GM12878 (cell line): ENCODE measurements at regions not wholly inside any gene's neighbourhood (a gene's known extent, or its start where the extent isn't known, plus 50 kb on each side); places are given as distances from the start of the nearest gene placed in this dataset.
A peak's percentile ranks its signal among the peaks of the same experiment; 100 is the strongest.

ENCODE experiments used
- ATAC-seq: fragments of 200-7000 bp; cut with Tn5 transposase; 3 replicates; pipeline ENCODE4 v1.9.1; 2020; ENCODE audit warnings: mild to moderate bottlenecking, moderate library complexity
- BruUV-seq: library from RNA; stranded (reverse); fragments of 400-500 nt; replicated peaks from 2 replicates; lab custom pipeline; 2021; lab: Mats Ljungman, UMichigan
- CTCF ChIA-PET: fragments of 300-600 bp; sonication (Branson Sonifier 250); formaldehyde crosslinking; extraction: SDS; loops from one replicate; lab custom pipeline; 2021; ENCODE audit warnings: inconsistent platforms; lab: Yijun Ruan, JAX
- POLR2A ChIA-PET: fragments of 350-600 bp; formaldehyde crosslinking; extraction: SDS; loops from one replicate; lab custom pipeline; 2021; ENCODE audit warnings: inconsistent platforms; lab: Charles Lee
- RAD21 ChIA-PET: fragments of 300-600 bp; sonication (Branson Sonifier 250); formaldehyde crosslinking; loops from one replicate; lab custom pipeline; 2023; ENCODE audit warnings: antibody characterized with exemption; ENCODE audit not compliant: unreplicated experiment; lab: Charles Lee
- SMC1A ChIA-PET: fragments of 300-600 bp; sonication (Branson Sonifier 250); formaldehyde crosslinking; loops from one replicate; lab custom pipeline; 2023; ENCODE audit not compliant: unreplicated experiment, uncharacterized antibody; lab: Charles Lee
- DNase-seq: peaks from one replicate; pipeline ENCODE4 v3.0.0-alpha.2; 2011; ENCODE audit warnings: low read depth, low spot score
- FAIRE-seq: peaks from 3 replicates; lab custom pipeline; 2011; peaks lifted over from hg19 to GRCh38; lab: Jason Lieb, UNC
- H2AFZ ChIP-seq: 2 replicates; pipeline ENCODE4 v1.6.0; 2011; ENCODE audit warnings: low read depth, low read length, control low read depth; ENCODE audit not compliant: control insufficient read depth
- H3K27ac ChIP-seq: 2 replicates; pipeline ENCODE4 v1.5.1; 2011; ENCODE audit warnings: control low read depth; ENCODE audit not compliant: control insufficient read depth, insufficient read depth
- H3K27me3 ChIP-seq, 2 experiments: replicated peaks in 1 of 2; 2 replicates each; pipeline versions ENCODE4 v1.6.0 to v1.6.1; 2011; ENCODE audit warnings: low read length in 1 of 2; ENCODE audit not compliant: control insufficient read depth in 2 of 2, insufficient read depth in 2 of 2
- H3K36me3 ChIP-seq, 2 experiments: 2 replicates each; pipeline ENCODE4 v1.5.1; 2011; ENCODE audit warnings: low read length in 1 of 2; ENCODE audit not compliant: control insufficient read depth in 2 of 2, insufficient read depth in 2 of 2
- H3K4me1 ChIP-seq: 2 replicates; pipeline ENCODE4 v1.6.1; 2011; ENCODE audit warnings: mild to moderate bottlenecking, low read length, moderate library complexity, mixed read lengths; ENCODE audit not compliant: control insufficient read depth, insufficient read depth
- H3K4me2 ChIP-seq: 2 replicates; pipeline ENCODE4 v1.6.0; 2011; ENCODE audit warnings: control low read depth; ENCODE audit not compliant: control insufficient read depth, insufficient read depth
- H3K4me3 ChIP-seq: fragments of 200-600 bp; sonication (generic); 2 replicates; pipeline ENCODE4 v1.5.1; 2016
- H3K79me2 ChIP-seq: 2 replicates; pipeline ENCODE4 v1.6.0; 2011; ENCODE audit warnings: low read length; ENCODE audit not compliant: control insufficient read depth, insufficient read depth
- H3K9ac ChIP-seq: 2 replicates; pipeline ENCODE4 v1.8.0; 2011; ENCODE audit warnings: low read length, control low read depth, mixed read lengths; ENCODE audit not compliant: control insufficient read depth, insufficient read depth
- H3K9me3 ChIP-seq: replicated peaks from 3 replicates; pipeline ENCODE4 v1.5.1; 2011; ENCODE audit warnings: mild to moderate bottlenecking, low read length; ENCODE audit not compliant: control insufficient read depth, insufficient read depth
- H4K20me1 ChIP-seq: 2 replicates; pipeline ENCODE4 v1.6.0; 2011; ENCODE audit not compliant: control insufficient read depth, insufficient read depth
- SPI1 ChIP-seq: IDR thresholded peaks from 2 replicates; pipeline ENCODE4 v1.6.1; 2011; ENCODE audit warnings: low read depth, mild to moderate bottlenecking, low read length, moderate library complexity, borderline replicate concordance; ENCODE audit not compliant: insufficient read depth
- ZNF384 ChIP-seq: IDR thresholded peaks from 2 replicates; pipeline ENCODE4 v1.6.1; 2012; ENCODE audit warnings: low read depth, mild to moderate bottlenecking, low read length, improper control_type of control experiment, borderline replicate concordance
- WGBS: methylation state at CpG from one replicate; pipeline ENCODE4 v1.1.6; 2016; ENCODE audit warnings: low lambda C conversion rate; ENCODE audit not compliant: insufficient replicate concordance, insufficient coverage; ENCODE audit errors: missing lambda C conversion rate; 5-methylcytosine and 5-hydroxymethylcytosine counted together
- in situ Hi-C: fragments of 300-500 bp; cut with MboI; formaldehyde crosslinking; loops from 9 replicates; pipeline ENCODE4 v1.14.3; 2018; ENCODE audit warnings: mixed read lengths
- intact Hi-C: fragments of 100-400 bp; cut with micrococcal nuclease; formaldehyde crosslinking; loops from one replicate; pipeline ENCODE4 v1.14.2; 2022; ENCODE audit not compliant: unreplicated experiment

GRCh38 chr22:22812031-22812905 lies 75.3 kb upstream of the IGLL5 start:
- no peaks in the 10 kb centered on the region; the same call in 1 of the 2 replicates for H3K4me1 ChIP-seq
- H2AFZ ChIP-seq = no peak overlapping the region
- peak; percentile 75 for ATAC-seq
- ChIA-PET RAD21 (interaction anchor here (1.0 to 9.3 kb wide), 4 partner anchors 24 to 145 kb away, joined by 3 to 184 read pairs (median 16); no protein-coding TSS in a partner anchor), POLR2A (no interaction called here), SMC1A (interaction anchor here (0.9 to 12.8 kb wide), 4 partner anchors 35 to 145 kb away, joined by 4 to 220 read pairs (median 56); no protein-coding TSS in a partner anchor), CTCF (interaction anchor here (1.2 to 15.8 kb wide), 7 partner anchors 24 to 145 kb away, joined by 3 to 323 read pairs (median 43); no protein-coding TSS in a partner anchor)
- H3K27me3 ChIP-seq = no peaks in the 10 kb centered on the region
- no peak for FAIRE-seq
- in situ Hi-C loops (loop anchor here (25.0 kb wide), 2 partner anchors 475 to 575 kb away; no protein-coding TSS in a partner anchor), intact Hi-C loops (loop anchor here (5.0 to 10.0 kb wide), 2 partner anchors 90 to 313 kb away; no protein-coding TSS in a partner anchor)
- no peak overlapping the region for H3K4me2 ChIP-seq
- H3K36me3 ChIP-seq = no peaks in the 10 kb centered on the region
- no peak overlapping the region for H3K4me3 ChIP-seq
- TF ChIP-seq SPI1 (peak; percentile 69; the same call in 1 of the 2 replicates), ZNF384 (no peak)
- no peaks in the 10 kb centered on the region for H3K79me2 ChIP-seq
- 54% methylated on average over 10 of the region's 10 CpGs for WGBS
- H3K9ac ChIP-seq = no peak overlapping the region
- no peaks in the 10 kb centered on the region for H3K9me3 ChIP-seq
- H4K20me1 ChIP-seq = no peaks in the 10 kb centered on the region
- BruUV-seq = no TSS peak
- DNase-seq = no peak
- H3K27ac ChIP-seq = no peak overlapping the region
